H1 (cell line): ENCODE measurements at regions not wholly inside any gene's neighbourhood (a gene's known extent, or its start where the extent isn't known, plus 50 kb on each side); places are given as distances from the start of the nearest gene placed in this dataset.

ENCODE experiments used
- BCL11A ChIP-seq, 2 experiments: IDR thresholded peaks; one replicate each; pipeline ENCODE4 v1.6.1; 2011; ENCODE audit warnings: low read depth in 2 of 2, low read length in 2 of 2, mild to moderate bottlenecking in 2 of 2
- CBX5 ChIP-seq: fragments of 300-800, 300-1000 bp; sonication (generic); IDR thresholded peaks from 2 replicates; pipeline ENCODE4 v1.7.1; 2016; ENCODE audit warnings: antibody characterized with exemption, low read length, low read depth
- EGR1 ChIP-seq: IDR thresholded peaks from 2 replicates; pipeline ENCODE4 v1.6.1; 2011; ENCODE audit warnings: low read depth, low read length, borderline replicate concordance
- PHF8 ChIP-seq: fragments of 200-600 bp; sonication (generic); conservative IDR thresholded peaks from 2 replicates; pipeline ENCODE4 v1.7.1; 2012; ENCODE audit warnings: low read depth, mild to moderate bottlenecking, inconsistent platforms, low read length, moderate library complexity
- SUZ12 ChIP-seq: fragments of 200-600 bp; sonication (generic); IDR thresholded peaks from 2 replicates; pipeline ENCODE4 v1.6.1; 2012; ENCODE audit warnings: mild to moderate bottlenecking, inconsistent platforms, low read length, moderate library complexity, mixed read lengths
- TEAD4 ChIP-seq: IDR thresholded peaks from 2 replicates; pipeline ENCODE4 v1.6.1; 2012; ENCODE audit warnings: low read depth, low read length, inconsistent platforms, mixed read lengths
- TF ChIP-seq, protein P1 (sequence below): fragments of 300-600 bp; sonication (generic); IDR thresholded peaks from 2 replicates; pipeline ENCODE4 v1.7.1; 2012; ENCODE audit warnings: low read length, moderate library complexity, mild to moderate bottlenecking, inconsistent platforms; ENCODE audit not compliant: insufficient replicate concordance

DNA sequence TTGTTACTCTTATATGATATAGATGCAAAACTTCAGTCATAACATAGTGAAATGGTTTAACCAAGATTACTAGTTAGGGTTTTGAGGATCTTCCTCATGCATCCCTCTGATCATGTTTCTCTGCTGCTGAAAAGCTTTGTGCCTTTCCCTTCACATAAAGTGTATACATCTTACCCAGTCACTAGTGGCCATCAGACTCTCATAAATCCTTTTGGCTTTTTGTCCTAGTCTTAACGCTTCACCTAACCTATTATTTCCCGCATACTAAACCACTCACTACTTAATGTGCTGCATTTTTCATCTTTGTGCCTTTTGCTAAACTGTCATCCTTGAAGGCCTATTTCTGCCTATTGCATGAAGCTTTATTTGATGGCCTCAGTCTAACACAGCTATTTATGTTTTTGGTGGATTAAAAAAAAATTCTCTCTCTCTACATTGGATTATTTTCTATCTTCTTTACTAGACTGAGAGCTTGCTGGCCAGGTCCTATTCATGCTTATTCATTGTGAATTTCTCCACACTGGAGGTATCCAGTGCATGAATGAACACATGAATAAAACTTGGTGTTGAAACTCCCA, 717.6 kb upstream of the GOLIM4 start (continued):
- TF ChIP-seq BCL11A (IDR thresholded peaks at IDR 0.05; ENCODE audit: low read depth in 2 of 2, low read length in 2 of 2) (no peak), CBX5 (no peak), SUZ12 (no peak), TEAD4 (no peak), EGR1 (no peak), PHF8 (no peak)
- TF ChIP-seq, protein P1, sequence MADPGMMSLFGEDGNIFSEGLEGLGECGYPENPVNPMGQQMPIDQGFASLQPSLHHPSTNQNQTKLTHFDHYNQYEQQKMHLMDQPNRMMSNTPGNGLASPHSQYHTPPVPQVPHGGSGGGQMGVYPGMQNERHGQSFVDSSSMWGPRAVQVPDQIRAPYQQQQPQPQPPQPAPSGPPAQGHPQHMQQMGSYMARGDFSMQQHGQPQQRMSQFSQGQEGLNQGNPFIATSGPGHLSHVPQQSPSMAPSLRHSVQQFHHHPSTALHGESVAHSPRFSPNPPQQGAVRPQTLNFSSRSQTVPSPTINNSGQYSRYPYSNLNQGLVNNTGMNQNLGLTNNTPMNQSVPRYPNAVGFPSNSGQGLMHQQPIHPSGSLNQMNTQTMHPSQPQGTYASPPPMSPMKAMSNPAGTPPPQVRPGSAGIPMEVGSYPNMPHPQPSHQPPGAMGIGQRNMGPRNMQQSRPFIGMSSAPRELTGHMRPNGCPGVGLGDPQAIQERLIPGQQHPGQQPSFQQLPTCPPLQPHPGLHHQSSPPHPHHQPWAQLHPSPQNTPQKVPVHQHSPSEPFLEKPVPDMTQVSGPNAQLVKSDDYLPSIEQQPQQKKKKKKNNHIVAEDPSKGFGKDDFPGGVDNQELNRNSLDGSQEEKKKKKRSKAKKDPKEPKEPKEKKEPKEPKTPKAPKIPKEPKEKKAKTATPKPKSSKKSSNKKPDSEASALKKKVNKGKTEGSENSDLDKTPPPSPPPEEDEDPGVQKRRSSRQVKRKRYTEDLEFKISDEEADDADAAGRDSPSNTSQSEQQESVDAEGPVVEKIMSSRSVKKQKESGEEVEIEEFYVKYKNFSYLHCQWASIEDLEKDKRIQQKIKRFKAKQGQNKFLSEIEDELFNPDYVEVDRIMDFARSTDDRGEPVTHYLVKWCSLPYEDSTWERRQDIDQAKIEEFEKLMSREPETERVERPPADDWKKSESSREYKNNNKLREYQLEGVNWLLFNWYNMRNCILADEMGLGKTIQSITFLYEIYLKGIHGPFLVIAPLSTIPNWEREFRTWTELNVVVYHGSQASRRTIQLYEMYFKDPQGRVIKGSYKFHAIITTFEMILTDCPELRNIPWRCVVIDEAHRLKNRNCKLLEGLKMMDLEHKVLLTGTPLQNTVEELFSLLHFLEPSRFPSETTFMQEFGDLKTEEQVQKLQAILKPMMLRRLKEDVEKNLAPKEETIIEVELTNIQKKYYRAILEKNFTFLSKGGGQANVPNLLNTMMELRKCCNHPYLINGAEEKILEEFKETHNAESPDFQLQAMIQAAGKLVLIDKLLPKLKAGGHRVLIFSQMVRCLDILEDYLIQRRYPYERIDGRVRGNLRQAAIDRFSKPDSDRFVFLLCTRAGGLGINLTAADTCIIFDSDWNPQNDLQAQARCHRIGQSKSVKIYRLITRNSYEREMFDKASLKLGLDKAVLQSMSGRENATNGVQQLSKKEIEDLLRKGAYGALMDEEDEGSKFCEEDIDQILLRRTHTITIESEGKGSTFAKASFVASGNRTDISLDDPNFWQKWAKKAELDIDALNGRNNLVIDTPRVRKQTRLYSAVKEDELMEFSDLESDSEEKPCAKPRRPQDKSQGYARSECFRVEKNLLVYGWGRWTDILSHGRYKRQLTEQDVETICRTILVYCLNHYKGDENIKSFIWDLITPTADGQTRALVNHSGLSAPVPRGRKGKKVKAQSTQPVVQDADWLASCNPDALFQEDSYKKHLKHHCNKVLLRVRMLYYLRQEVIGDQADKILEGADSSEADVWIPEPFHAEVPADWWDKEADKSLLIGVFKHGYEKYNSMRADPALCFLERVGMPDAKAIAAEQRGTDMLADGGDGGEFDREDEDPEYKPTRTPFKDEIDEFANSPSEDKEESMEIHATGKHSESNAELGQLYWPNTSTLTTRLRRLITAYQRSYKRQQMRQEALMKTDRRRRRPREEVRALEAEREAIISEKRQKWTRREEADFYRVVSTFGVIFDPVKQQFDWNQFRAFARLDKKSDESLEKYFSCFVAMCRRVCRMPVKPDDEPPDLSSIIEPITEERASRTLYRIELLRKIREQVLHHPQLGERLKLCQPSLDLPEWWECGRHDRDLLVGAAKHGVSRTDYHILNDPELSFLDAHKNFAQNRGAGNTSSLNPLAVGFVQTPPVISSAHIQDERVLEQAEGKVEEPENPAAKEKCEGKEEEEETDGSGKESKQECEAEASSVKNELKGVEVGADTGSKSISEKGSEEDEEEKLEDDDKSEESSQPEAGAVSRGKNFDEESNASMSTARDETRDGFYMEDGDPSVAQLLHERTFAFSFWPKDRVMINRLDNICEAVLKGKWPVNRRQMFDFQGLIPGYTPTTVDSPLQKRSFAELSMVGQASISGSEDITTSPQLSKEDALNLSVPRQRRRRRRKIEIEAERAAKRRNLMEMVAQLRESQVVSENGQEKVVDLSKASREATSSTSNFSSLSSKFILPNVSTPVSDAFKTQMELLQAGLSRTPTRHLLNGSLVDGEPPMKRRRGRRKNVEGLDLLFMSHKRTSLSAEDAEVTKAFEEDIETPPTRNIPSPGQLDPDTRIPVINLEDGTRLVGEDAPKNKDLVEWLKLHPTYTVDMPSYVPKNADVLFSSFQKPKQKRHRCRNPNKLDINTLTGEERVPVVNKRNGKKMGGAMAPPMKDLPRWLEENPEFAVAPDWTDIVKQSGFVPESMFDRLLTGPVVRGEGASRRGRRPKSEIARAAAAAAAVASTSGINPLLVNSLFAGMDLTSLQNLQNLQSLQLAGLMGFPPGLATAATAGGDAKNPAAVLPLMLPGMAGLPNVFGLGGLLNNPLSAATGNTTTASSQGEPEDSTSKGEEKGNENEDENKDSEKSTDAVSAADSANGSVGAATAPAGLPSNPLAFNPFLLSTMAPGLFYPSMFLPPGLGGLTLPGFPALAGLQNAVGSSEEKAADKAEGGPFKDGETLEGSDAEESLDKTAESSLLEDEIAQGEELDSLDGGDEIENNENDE, result no peak
